Endothelial cell (in vitro differentiated cells): ENCODE measurements at regions not wholly inside any gene's neighbourhood (a gene's known extent, or its start where the extent isn't known, plus 50 kb on each side); places are given as distances from the start of the nearest gene placed in this dataset.
"Not testable (repeated sequence)": the region's sequence is repeated elsewhere in the genome, so short reads cannot be mapped to it uniquely, and the experiment has no call there.

Experiments used
- DNase-seq: peaks from one replicate; pipeline ENCODE4 v3.0.0; 2021; ENCODE audit warnings: low spot score
- H3K27ac Mint-ChIP-seq: one replicate; pipeline ENCODE4 v1.8.0; 2021; ENCODE audit warnings: mixed read lengths, inconsistent platforms; ENCODE audit not compliant: unreplicated experiment
- H3K27me3 Mint-ChIP-seq: one replicate; pipeline ENCODE4 v1.8.0; 2021; ENCODE audit warnings: mild to moderate bottlenecking, moderate library complexity, mixed read lengths, inconsistent platforms; ENCODE audit not compliant: unreplicated experiment
- H3K36me3 Mint-ChIP-seq: one replicate; pipeline ENCODE4 v1.8.0; 2021; ENCODE audit warnings: mild to moderate bottlenecking, low read depth, mixed read lengths, inconsistent platforms; ENCODE audit not compliant: unreplicated experiment
- H3K4me1 Mint-ChIP-seq: one replicate; pipeline ENCODE4 v1.8.0; 2021; ENCODE audit warnings: mild to moderate bottlenecking, mixed read lengths, inconsistent platforms; ENCODE audit not compliant: unreplicated experiment
- H3K4me3 Mint-ChIP-seq: one replicate; pipeline ENCODE4 v1.8.0; 2021; ENCODE audit warnings: mild to moderate bottlenecking, mixed read lengths, inconsistent platforms; ENCODE audit not compliant: unreplicated experiment
- H3K9me3 Mint-ChIP-seq: one replicate; pipeline ENCODE4 v1.8.0; 2021; ENCODE audit warnings: mixed read lengths, inconsistent platforms; ENCODE audit not compliant: unreplicated experiment
- TF ChIP-seq, protein P1 (sequence below): fragments of 200-600 bp; sonication (generic); IDR thresholded peaks from one replicate; pipeline ENCODE4 v1.5.0; 2021; ENCODE audit warnings: antibody characterized with exemption; ENCODE audit not compliant: unreplicated experiment

DNA sequence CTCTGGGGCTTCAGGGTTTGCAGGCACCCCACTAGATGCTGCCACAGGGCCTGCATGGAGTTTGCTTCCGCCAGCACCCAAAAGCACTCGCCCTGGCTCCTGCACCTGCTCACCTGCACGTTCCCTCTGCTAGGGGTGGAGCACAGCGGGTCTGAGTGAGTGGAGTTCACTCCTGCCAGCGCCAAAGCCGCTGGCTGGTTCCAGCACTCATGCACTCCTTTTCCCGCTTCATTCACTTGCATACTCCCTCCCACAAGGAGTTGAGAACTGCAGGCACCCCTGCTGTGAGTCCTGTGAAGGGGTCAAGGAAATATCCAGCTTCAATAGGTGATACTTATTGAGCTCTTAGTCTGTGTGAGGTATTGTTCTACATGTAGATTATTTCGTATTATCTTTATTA lies 537.5 kb downstream of the NR2F2 start:
- DNase-seq, result no peak
- Mint-ChIP-seq H3K27me3 (peaks cover 5% of the 10 kb centered on the region), H3K4me1 (no peaks in the 10 kb centered on the region), H3K27ac (no peak overlapping the region), H3K4me3 (no peak overlapping the region), H3K36me3 (no peaks in the 10 kb centered on the region), H3K9me3 (no peaks in the 10 kb centered on the region)
- TF ChIP-seq, protein P1, sequence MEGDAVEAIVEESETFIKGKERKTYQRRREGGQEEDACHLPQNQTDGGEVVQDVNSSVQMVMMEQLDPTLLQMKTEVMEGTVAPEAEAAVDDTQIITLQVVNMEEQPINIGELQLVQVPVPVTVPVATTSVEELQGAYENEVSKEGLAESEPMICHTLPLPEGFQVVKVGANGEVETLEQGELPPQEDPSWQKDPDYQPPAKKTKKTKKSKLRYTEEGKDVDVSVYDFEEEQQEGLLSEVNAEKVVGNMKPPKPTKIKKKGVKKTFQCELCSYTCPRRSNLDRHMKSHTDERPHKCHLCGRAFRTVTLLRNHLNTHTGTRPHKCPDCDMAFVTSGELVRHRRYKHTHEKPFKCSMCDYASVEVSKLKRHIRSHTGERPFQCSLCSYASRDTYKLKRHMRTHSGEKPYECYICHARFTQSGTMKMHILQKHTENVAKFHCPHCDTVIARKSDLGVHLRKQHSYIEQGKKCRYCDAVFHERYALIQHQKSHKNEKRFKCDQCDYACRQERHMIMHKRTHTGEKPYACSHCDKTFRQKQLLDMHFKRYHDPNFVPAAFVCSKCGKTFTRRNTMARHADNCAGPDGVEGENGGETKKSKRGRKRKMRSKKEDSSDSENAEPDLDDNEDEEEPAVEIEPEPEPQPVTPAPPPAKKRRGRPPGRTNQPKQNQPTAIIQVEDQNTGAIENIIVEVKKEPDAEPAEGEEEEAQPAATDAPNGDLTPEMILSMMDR, result no peak

DNA sequence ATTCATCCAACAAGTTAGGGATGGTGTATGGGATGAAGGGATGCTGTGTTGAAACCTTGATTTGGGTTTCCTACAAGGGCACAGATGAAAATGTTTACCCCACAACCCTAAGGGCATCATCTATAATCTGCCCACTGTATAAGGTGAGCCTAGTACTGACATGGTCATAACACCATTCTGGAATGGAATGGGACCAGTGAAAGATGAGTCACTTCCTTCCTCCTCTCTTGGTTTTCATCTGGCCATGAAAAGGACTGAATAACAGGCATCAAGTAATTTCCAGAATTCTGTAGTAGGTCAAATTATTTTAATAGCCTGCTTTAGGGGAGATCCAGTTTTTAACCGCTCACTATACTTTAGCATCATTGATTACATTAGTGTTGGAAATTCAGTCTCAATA lies 538.6 kb downstream of the NR2F2 start:
- Mint-ChIP-seq H3K4me3 (no peak overlapping the region), H3K27ac (no peak overlapping the region), H3K9me3 (no peaks in the 10 kb centered on the region), H3K4me1 (no peaks in the 10 kb centered on the region), H3K36me3 (no peaks in the 10 kb centered on the region), H3K27me3 (peaks cover 5% of the 10 kb centered on the region)
- TF ChIP-seq, protein P1, result no peak
- no peak for DNase-seq

DNA sequence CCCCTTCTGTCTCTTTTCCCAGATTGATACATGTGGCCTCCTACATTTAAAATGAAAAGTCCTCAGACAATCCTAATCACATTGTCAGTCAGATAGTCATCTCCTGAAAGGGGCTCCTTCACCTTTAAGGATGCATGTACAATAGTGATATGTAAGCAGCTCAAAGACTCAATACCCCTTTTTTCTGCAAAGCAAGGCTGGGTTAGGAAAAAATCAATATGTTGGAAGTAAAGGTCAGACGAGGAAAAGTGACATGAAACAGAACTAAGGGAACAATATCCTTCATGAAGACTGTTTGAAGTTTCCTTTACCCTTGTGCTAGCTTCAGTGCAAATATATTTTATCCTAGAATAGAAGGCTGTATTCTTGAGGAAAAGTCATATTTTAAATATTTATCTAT lies 539.3 kb downstream of the NR2F2 start:
- H3K4me3 Mint-ChIP-seq, result no peak overlapping the region

DNA sequence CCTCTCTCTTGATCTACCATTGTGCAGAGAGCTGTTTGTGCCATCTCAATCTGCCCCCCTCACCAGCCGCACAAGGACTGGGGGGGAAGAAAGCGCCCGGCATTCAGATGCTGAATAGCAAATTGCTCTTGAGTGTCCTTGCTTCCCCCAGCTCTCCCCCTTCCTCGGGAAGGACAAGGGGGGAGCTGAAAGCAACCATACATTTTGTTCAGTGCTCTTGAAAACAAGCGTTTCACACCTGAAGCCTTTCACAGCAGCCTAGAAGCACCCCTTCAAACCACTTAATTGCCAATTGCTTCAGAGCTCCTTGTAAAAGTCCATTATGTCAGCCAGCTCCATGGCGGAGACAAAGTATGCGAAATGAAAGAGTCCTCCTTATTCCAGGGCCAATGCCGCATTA lies 540.1 kb downstream of the NR2F2 start:
- TF ChIP-seq, protein P1, result no peak
- Mint-ChIP-seq H3K27ac (no peak overlapping the region), H3K27me3 (peaks cover 5% of the 10 kb centered on the region), H3K9me3 (no peaks in the 10 kb centered on the region), H3K4me3 (no peak overlapping the region), H3K36me3 (no peaks in the 10 kb centered on the region), H3K4me1 (no peaks in the 10 kb centered on the region)
- no peak for DNase-seq

More for the DNA sequence above, 539.3 kb downstream of the NR2F2 start:
- H3K9me3 Mint-ChIP-seq, result no peaks in the 10 kb centered on the region
- no peaks in the 10 kb centered on the region for H3K4me1 Mint-ChIP-seq
- TF ChIP-seq, protein P1, result no peak
- H3K36me3 Mint-ChIP-seq, result no peaks in the 10 kb centered on the region
- peaks cover 5% of the 10 kb centered on the region for H3K27me3 Mint-ChIP-seq
- H3K27ac Mint-ChIP-seq, result no peak overlapping the region
- no peak for DNase-seq

DNA sequence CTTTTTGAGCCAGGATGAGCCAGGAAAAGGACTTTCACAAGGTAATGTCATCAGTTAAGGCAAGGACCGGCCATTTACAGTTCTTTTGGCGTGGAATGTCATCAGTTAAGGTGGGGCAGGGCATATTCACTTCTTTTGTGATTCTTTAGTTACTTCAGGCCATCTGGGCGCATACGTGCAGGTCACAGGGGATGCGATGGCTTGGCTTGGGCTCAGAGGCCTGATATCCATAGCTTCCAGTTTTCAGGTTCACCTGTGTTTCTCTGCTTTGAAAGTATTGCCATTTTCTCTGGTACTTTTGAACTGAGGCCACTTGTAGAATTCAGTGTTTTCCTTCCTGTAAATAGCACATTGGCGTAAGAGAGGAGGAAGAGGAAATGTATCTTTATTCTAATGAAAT lies 546.9 kb downstream of the NR2F2 start:
- H3K27ac Mint-ChIP-seq, DNase-seq, H3K27me3 Mint-ChIP-seq, H3K4me3 Mint-ChIP-seq, H3K36me3 Mint-ChIP-seq, H3K9me3 Mint-ChIP-seq: not testable (repeated sequence)
- H3K4me1 Mint-ChIP-seq, result peaks cover 10% of the 10 kb centered on the region

DNA sequence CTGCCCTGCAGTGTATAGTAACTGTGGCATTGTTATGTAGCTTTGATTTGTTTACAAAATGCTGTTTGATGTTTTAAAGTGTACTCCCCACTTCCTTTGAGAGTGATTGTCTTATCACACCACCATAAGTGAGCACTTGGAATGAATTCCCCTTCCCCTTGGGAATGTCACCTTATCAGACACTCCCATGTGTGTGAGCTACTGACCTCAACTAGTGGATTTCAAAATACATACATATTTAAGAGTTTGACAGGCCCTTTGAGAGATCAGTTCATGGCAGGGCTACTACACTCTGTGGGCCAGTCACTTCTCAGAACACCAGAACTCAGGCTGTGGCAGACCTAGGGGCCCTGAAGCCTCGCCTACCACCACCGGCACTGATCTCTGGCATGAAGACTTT lies 547.6 kb downstream of the NR2F2 start:
- Mint-ChIP-seq H3K27me3 (peaks cover 1% of the 10 kb centered on the region), H3K36me3 (no peaks in the 10 kb centered on the region), H3K9me3 (no peaks in the 10 kb centered on the region), H3K4me3 (no peak overlapping the region), H3K27ac (no peak overlapping the region), H3K4me1 (peaks cover 10% of the 10 kb centered on the region)
- DNase-seq, result no peak
- TF ChIP-seq, protein P1, result no peak
